Muscle layer of duodenum (tissue), 2 donors: ENCODE measurements at regions not wholly inside any gene's neighbourhood (a gene's known extent, or its start where the extent isn't known, plus 50 kb on each side); places are given as distances from the start of the nearest gene placed in this dataset.

Experiments used
- H3K27ac ChIP-seq: one replicate; pipeline ENCODE4 v1.7.0; 2013; ENCODE audit warnings: mild to moderate bottlenecking, low read length
- H3K27me3 ChIP-seq: one replicate; pipeline ENCODE4 v1.7.0; 2013; ENCODE audit warnings: low read depth, mild to moderate bottlenecking, control low read depth, low read length
- H3K36me3 ChIP-seq, 2 donors: one replicate each; pipeline ENCODE4 v1.7.0; 2013; ENCODE audit warnings: low read length in 2 of 2, control low read depth in 1 of 2, mild to moderate bottlenecking in 1 of 2; ENCODE audit not compliant: insufficient read depth in 2 of 2, control insufficient read depth in 1 of 2
- H3K4me1 ChIP-seq, 2 donors: one replicate each; pipeline ENCODE4 v1.7.0; 2013; ENCODE audit warnings: low read length in 2 of 2, mild to moderate bottlenecking in 2 of 2, control low read depth in 1 of 2, moderate library complexity in 1 of 2; ENCODE audit not compliant: insufficient read depth in 2 of 2, control insufficient read depth in 1 of 2
- H3K4me3 ChIP-seq, 2 donors: one replicate each; pipeline ENCODE4 v1.7.0; 2013; ENCODE audit warnings: low read length in 2 of 2, low read depth in 1 of 2, mild to moderate bottlenecking in 1 of 2
- H3K9me3 ChIP-seq, 2 donors: one replicate each; pipeline ENCODE4 v1.7.0; 2013; ENCODE audit warnings: low read length in 2 of 2, control low read depth in 1 of 2, mild to moderate bottlenecking in 1 of 2; ENCODE audit not compliant: control insufficient read depth in 1 of 2
- donor health status: healthy.

DNA sequence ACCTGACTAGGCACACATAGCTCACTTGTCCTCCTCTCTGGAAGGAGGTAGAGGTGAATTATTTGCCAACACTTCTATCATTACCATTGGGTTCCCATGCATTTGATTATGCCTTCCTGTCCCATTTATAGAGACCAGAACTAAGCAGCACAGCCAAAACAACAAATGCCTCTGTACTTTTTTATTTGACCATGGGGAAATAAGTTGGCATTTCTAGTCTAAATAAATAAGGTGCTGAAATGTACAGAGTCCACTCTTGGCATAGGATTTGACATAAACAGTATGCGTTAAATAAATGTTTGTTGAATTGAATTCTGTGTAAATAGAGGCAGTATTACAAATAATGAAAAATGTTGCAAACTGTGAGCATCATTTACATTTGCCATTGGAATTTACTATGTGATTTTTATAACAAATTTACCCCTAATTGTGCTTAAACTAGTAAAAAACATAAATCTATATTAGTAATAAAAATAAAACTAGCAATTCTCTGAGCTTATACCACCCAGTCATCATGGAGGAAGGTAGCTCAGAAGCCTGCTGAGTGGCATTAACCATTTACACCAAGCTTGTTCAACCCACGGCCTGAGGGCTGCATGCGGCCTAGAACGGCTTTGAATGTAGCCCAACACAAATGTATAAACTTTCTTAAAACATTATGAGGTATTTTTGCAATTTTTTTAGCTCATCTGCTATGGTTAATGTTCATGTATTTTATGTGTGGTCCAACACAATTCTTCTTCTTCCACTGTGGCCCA is 367.8 kb downstream of the FIGN start:
- no peaks in the 10 kb centered on the region for H3K4me1 ChIP-seq
- H3K27ac ChIP-seq: no peak overlapping the region
- no peaks in the 10 kb centered on the region for H3K36me3 ChIP-seq
- peaks cover 0 to 2% of the 10 kb centered on the region in 2 donors for H3K9me3 ChIP-seq
- H3K27me3 ChIP-seq: no peaks in the 10 kb centered on the region
- no peak overlapping the region for H3K4me3 ChIP-seq

DNA sequence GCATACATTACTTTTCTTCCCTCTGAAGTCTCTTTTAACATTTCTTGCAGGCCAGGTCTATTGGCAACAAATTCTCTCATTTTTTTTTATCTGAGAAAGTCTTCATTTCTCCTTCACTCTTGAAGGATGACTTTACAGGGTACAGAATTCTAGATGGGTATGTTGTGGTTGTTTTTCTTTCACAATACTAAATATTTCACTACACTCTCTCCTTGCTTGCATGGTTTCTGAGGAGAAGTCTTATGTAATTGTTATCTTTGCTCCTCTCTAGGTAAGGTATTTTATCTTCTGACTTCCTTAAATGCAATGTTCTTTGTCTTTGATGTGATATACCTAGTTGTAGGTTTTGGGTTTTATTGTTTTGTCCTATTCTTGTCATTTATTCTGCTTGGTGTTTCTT is 371.1 kb downstream of the FIGN start:
- no peaks in the 10 kb centered on the region for H3K27me3 ChIP-seq
- H3K36me3 ChIP-seq: no peaks in the 10 kb centered on the region
- no peak overlapping the region for H3K27ac ChIP-seq
- no peak overlapping the region for H3K4me3 ChIP-seq
- H3K4me1 ChIP-seq: no peaks in the 10 kb centered on the region
- H3K9me3 ChIP-seq: peaks cover 0 to 8% of the 10 kb centered on the region in 2 donors

GRCh38 chr2:163353551-163353950 is 382.3 kb downstream of the FIGN start:
- no peaks in the 10 kb centered on the region for H3K36me3 ChIP-seq
- H3K27me3 ChIP-seq: no peaks in the 10 kb centered on the region
- no peak overlapping the region for H3K27ac ChIP-seq
- no peaks in the 10 kb centered on the region for H3K9me3 ChIP-seq
- no peak overlapping the region for H3K4me3 ChIP-seq
- no peaks in the 10 kb centered on the region for H3K4me1 ChIP-seq

DNA sequence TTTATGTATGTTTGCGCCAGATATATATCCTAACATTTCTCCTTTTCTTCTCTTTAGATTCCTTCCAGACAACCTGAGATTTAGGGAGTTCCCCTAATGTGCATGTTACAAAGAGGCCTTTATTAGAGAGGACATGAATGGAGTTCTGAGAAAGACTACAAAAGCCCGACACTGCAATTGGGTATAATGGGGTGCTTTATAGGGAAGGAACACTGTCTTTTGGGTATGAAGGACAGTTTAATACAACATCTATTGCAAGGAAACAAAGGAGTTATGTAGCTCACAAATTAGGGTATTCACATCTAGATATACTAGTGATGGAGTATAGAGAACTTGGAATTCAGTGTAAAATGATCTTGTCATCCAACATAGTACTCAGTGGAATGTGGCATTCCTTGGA is 383.8 kb downstream of the FIGN start:
- Histone ChIP-seq H3K9me3 (no peaks in the 10 kb centered on the region), H3K4me1 (no peaks in the 10 kb centered on the region), H3K36me3 (no peaks in the 10 kb centered on the region), H3K4me3 (no peak overlapping the region), H3K27me3 (no peaks in the 10 kb centered on the region), H3K27ac (no peak overlapping the region)

- Histone ChIP-seq H3K27ac (no peak overlapping the region), H3K4me1 (no peaks in the 10 kb centered on the region), H3K4me3 (no peak overlapping the region), H3K9me3 (no peaks in the 10 kb centered on the region), H3K36me3 (no peaks in the 10 kb centered on the region), H3K27me3 (no peaks in the 10 kb centered on the region)
Observed at GRCh38 chr2:163351143-163351542, 384.7 kb downstream of the FIGN start.

- H3K4me1 ChIP-seq: no peaks in the 10 kb centered on the region
- no peaks in the 10 kb centered on the region for H3K27me3 ChIP-seq
- H3K36me3 ChIP-seq: no peaks in the 10 kb centered on the region
- H3K27ac ChIP-seq: peak overlapping the region; percentile 82
- peak overlapping the region; percentile 45 to 68 for H3K4me3 ChIP-seq
- H3K9me3 ChIP-seq: no peaks in the 10 kb centered on the region
Observed at GRCh38 chr2:163348857-163349380, 386.9 kb downstream of the FIGN start.

DNA sequence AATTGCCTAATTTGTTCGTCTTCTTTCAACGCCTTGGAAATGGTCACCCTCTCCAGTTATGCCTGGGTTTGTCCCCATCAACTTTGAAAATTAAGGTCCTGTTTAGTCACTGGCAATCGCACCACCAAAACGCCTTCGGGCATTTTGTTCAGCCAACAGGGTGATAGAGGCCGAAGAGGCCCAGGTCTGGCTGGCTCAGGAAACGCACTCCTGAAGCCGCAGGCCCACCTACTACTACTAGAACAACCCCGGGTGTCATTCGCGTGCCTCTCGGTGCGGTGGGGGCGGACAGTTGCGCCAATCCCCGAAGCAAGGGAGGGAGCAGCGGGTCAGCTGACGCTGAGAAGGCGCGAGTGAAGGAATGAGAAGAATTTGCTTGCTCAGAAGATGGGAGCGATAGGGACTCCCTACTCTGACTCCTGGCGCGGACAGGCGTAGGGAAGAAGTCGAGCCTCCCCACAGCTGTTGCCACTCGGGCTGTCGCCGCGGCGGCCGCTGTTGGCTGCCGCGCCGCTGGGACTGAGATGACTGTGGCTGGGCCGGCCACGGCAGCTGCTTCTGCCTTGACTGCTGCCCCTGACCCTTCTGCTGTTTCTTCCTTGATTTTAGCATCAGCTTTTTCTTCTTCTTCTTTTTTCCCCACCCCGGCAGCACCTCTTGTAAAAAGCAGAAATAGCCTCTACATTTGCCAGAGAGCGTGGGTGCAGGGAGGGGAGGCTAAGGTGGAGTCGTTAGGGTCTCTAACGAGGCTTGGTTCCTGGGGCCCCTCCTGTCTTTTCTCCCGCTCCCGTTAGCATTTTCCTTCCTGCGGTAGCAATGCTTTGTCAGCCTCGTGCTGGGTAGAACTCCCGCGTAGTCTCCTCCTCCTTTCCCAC is 387.6 kb downstream of the FIGN start:
- no peaks in the 10 kb centered on the region for H3K36me3 ChIP-seq
- peak overlapping the region; percentile 82 for H3K27ac ChIP-seq
- peak overlapping the region; percentile 45 to 68 for H3K4me3 ChIP-seq
- no peaks in the 10 kb centered on the region for H3K27me3 ChIP-seq
- no peaks in the 10 kb centered on the region for H3K4me1 ChIP-seq
- no peaks in the 10 kb centered on the region for H3K9me3 ChIP-seq

- Histone ChIP-seq H3K36me3 (no peaks in the 10 kb centered on the region), H3K9me3 (no peaks in the 10 kb centered on the region), H3K27ac (no peak overlapping the region), H3K27me3 (no peaks in the 10 kb centered on the region), H3K4me1 (no peaks in the 10 kb centered on the region), H3K4me3 (no peak overlapping the region)
Observed at GRCh38 chr2:163345795-163346573, 389.8 kb downstream of the FIGN start.

GRCh38 chr2:163343316-163343715 is 392.5 kb downstream of the FIGN start:
- H3K36me3 ChIP-seq: no peaks in the 10 kb centered on the region
- no peak overlapping the region for H3K4me3 ChIP-seq
- H3K27me3 ChIP-seq: no peaks in the 10 kb centered on the region
- no peak overlapping the region for H3K27ac ChIP-seq
- no peaks in the 10 kb centered on the region for H3K4me1 ChIP-seq
- no peaks in the 10 kb centered on the region for H3K9me3 ChIP-seq

GRCh38 chr2:163341426-163341825 is 394.4 kb downstream of the FIGN start:
- H3K36me3 ChIP-seq: no peaks in the 10 kb centered on the region
- no peaks in the 10 kb centered on the region for H3K27me3 ChIP-seq
- no peak overlapping the region for H3K4me3 ChIP-seq
- no peaks in the 10 kb centered on the region for H3K9me3 ChIP-seq
- no peaks in the 10 kb centered on the region for H3K4me1 ChIP-seq
- H3K27ac ChIP-seq: no peak overlapping the region

DNA sequence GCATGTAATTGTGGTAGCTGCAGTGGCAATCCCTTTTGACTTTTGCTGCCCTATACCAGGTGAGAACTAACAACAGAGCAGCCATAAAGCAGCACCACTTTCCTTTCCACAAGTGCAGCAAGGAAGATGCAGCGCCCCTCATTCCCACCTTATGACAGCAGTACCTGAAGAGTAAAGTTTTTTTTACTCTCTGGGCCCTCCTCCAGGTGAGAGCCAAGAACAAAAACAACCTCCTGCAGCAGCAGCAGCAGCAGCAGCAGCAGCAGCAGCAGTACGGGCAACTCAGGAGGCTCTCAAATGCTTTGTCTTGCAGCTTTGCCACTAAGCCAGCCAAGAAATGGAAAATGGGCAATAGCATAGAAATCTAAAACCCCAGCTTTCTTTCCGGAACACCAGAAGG is 397.5 kb downstream of the FIGN start:
- Histone ChIP-seq H3K27ac (no peak overlapping the region), H3K4me1 (no peaks in the 10 kb centered on the region), H3K9me3 (no peaks in the 10 kb centered on the region), H3K36me3 (no peaks in the 10 kb centered on the region), H3K4me3 (no peak overlapping the region), H3K27me3 (no peaks in the 10 kb centered on the region)
